Mesendoderm (in vitro differentiated cells): ENCODE measurements at regions not wholly inside any gene's neighbourhood (a gene's known extent, or its start where the extent isn't known, plus 50 kb on each side); places are given as distances from the start of the nearest gene placed in this dataset.

Experiments
- DNase-seq: peaks from one replicate; pipeline ENCODE4 v3.0.0; 2013
- H2AK5ac ChIP-seq: 2 replicates; pipeline ENCODE4 v1.6.1; 2013; ENCODE audit warnings: low read length, inconsistent platforms
- H2BK120ac ChIP-seq: 2 replicates; pipeline ENCODE4 v1.6.1; 2013; ENCODE audit warnings: low read depth, mild to moderate bottlenecking, low read length, moderate library complexity, mixed read lengths
- H2BK15ac ChIP-seq: replicated peaks from 2 replicates; pipeline ENCODE4 v1.6.1; 2013; ENCODE audit warnings: low read depth, mild to moderate bottlenecking, moderate library complexity
- H2BK5ac ChIP-seq: 2 replicates; pipeline ENCODE4 v1.6.1; 2013; ENCODE audit warnings: low read length, inconsistent platforms
- H3K18ac ChIP-seq: 2 replicates; pipeline ENCODE4 v1.6.1; 2013; ENCODE audit warnings: mild to moderate bottlenecking, low read length, mixed read lengths
- H3K23ac ChIP-seq: one replicate; pipeline ENCODE4 v1.6.1; 2013; ENCODE audit warnings: low read length
- H3K27ac ChIP-seq: 2 replicates; pipeline ENCODE4 v1.5.1; 2013; ENCODE audit warnings: low read depth, mild to moderate bottlenecking, inconsistent platforms, low read length, moderate library complexity
- H3K27me3 ChIP-seq: 2 replicates; pipeline ENCODE4 v1.6.1; 2013; ENCODE audit warnings: low read length, control low read depth, mild to moderate bottlenecking, inconsistent platforms; ENCODE audit not compliant: insufficient read depth, poor library complexity
- H3K36me3 ChIP-seq: 2 replicates; pipeline ENCODE4 v1.6.1; 2013; ENCODE audit warnings: low read length, inconsistent platforms; ENCODE audit not compliant: control insufficient read depth, insufficient read depth
- H3K4ac ChIP-seq: one replicate; pipeline ENCODE4 v1.6.1; 2013; ENCODE audit warnings: low read depth, mild to moderate bottlenecking, low read length, moderate library complexity
- H3K4me1 ChIP-seq: 2 replicates; pipeline ENCODE4 v1.6.1; 2013; ENCODE audit warnings: low read depth, low read length, inconsistent platforms; ENCODE audit not compliant: control insufficient read depth
- H3K4me2 ChIP-seq: 2 replicates; pipeline ENCODE4 v1.6.1; 2013; ENCODE audit warnings: low read length
- H3K4me3 ChIP-seq: 2 replicates; pipeline ENCODE4 v1.5.1; 2013; ENCODE audit warnings: mild to moderate bottlenecking, low read length
- H3K56ac ChIP-seq: one replicate; pipeline ENCODE4 v1.6.1; 2013; ENCODE audit warnings: low read length
- H3K79me1 ChIP-seq: 2 replicates; pipeline ENCODE4 v1.6.1; 2013; ENCODE audit warnings: low read length, inconsistent platforms
- H3K79me2 ChIP-seq: 2 replicates; pipeline ENCODE4 v1.6.1; 2013; ENCODE audit warnings: mild to moderate bottlenecking, low read length; ENCODE audit not compliant: control insufficient read depth, insufficient read depth
- H3K9ac ChIP-seq: 2 replicates; pipeline ENCODE4 v1.6.1; 2013; ENCODE audit warnings: low read length, inconsistent platforms
- H4K5ac ChIP-seq: one replicate; pipeline ENCODE4 v1.6.1; 2013; ENCODE audit warnings: low read length
- H4K8ac ChIP-seq: one replicate; pipeline ENCODE4 v1.6.1; 2013; ENCODE audit warnings: low read depth, mild to moderate bottlenecking, control low read depth, low read length, moderate library complexity
- WGBS: extraction: QIAGEN DNeasy Blood & Tissue Kit; methylation state at CpG from one replicate; pipeline ENCODE4 v1.1.7; 2013; ENCODE audit warnings: low lambda C conversion rate, missing lambda C conversion rate; ENCODE audit not compliant: insufficient coverage; ENCODE audit errors: extremely low coverage; 5-methylcytosine and 5-hydroxymethylcytosine counted together

- Histone ChIP-seq H3K18ac (no peak overlapping the region), H2BK120ac (no peak overlapping the region), H2BK5ac (no peak overlapping the region), H3K9ac (no peak overlapping the region), H2AK5ac (no peak overlapping the region), H3K4ac (no peak overlapping the region), H3K4me2 (no peak overlapping the region), H3K79me2 (no peaks in the 10 kb centered on the region), H2BK15ac (no peak overlapping the region), H3K79me1 (no peaks in the 10 kb centered on the region), H4K8ac (no peak overlapping the region), H3K36me3 (no peaks in the 10 kb centered on the region), H4K5ac (no peak overlapping the region), H3K4me1 (no peaks in the 10 kb centered on the region), H3K27me3 (no peaks in the 10 kb centered on the region), H3K56ac (no peak overlapping the region), H3K4me3 (no peak overlapping the region), H3K27ac (no peak overlapping the region), H3K23ac (no peak overlapping the region)
- DNase-seq: no peak
These were observed 909.2 kb upstream of the TENM4 start for GRCh38 chr11:80349997-80350396.

DNA sequence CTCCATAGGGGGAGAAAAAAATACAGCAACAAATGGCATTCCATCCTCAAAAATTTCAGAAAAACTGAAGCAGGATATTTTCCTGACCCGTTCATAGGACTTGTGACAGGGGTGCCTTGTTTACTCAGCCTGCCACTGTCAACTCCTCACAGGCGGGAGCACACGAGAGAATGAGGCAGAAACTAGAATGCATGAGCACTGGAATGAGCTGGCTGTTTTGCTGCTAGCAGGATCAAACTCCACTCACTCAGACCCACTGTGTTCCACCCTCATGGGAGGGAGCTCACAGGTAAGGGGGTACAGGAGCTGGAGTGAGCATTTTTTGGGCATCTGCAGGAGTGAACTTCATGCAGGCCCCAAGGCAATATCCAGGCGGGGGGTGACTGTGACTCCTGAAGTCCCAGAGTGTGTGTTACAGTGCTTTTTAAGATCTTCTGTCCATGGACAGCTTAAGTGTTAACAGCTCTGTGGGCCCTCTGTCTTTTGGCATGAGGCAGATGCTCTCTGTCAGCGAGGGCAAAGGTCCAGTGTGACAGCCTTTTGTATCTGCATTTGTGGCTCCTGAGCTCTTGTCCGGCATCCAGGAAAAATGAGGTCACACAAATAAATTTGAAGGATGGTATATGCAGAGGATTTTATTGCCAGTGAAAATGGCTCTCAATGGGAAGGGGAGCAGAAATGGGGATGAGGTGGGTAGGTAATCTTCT lies 905.7 kb upstream of the TENM4 start:
- Histone ChIP-seq H3K23ac (no peak overlapping the region), H3K4me2 (no peak overlapping the region), H3K4me3 (no peak overlapping the region), H3K56ac (no peak overlapping the region), H3K27ac (no peak overlapping the region), H2BK15ac (no peak overlapping the region), H3K18ac (no peak overlapping the region), H2BK5ac (no peak overlapping the region), H4K5ac (no peak overlapping the region), H3K9ac (no peak overlapping the region), H3K4me1 (no peaks in the 10 kb centered on the region), H3K79me2 (no peaks in the 10 kb centered on the region), H3K4ac (no peak overlapping the region), H4K8ac (no peak overlapping the region), H3K36me3 (no peaks in the 10 kb centered on the region), H3K79me1 (no peaks in the 10 kb centered on the region), H2AK5ac (no peak overlapping the region), H3K27me3 (no peaks in the 10 kb centered on the region), H2BK120ac (no peak overlapping the region)
- no CpG with 5 or more reads among the region's 6 CpGs for WGBS
- DNase-seq: no peak

DNA sequence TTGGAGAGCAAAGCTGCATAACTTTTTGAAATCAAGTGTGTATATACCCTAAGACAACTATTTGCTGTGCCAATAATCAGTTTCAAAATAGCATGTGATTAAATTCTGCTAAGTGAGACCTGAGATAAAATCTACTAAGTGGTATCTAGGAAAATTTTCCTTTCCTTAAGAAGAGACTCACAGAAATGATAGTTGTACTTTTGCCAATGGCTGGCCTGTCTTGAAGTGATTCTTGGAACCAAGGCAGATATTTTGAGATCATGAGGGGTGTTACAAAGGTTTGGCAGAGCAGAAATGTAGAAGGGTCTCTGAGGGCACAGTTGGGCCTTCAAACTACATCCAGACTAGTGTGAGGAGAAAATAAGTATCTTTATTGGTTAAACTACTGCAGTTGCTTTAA lies 902.6 kb upstream of the TENM4 start:
- H3K79me2 ChIP-seq: no peaks in the 10 kb centered on the region
- no peak overlapping the region for H3K23ac ChIP-seq
- H3K4ac ChIP-seq: no peak overlapping the region
- H3K18ac ChIP-seq: no peak overlapping the region
- no peak overlapping the region for H4K8ac ChIP-seq
- no peak overlapping the region for H2BK5ac ChIP-seq
- no peak for DNase-seq
- H2BK120ac ChIP-seq: no peak overlapping the region
- no peaks in the 10 kb centered on the region for H3K4me1 ChIP-seq
- no peaks in the 10 kb centered on the region for H3K27me3 ChIP-seq
- H2AK5ac ChIP-seq: no peak overlapping the region
- H3K79me1 ChIP-seq: no peaks in the 10 kb centered on the region
- no peaks in the 10 kb centered on the region for H3K36me3 ChIP-seq
- no peak overlapping the region for H3K27ac ChIP-seq
- H2BK15ac ChIP-seq: no peak overlapping the region
- H4K5ac ChIP-seq: no peak overlapping the region
- H3K9ac ChIP-seq: no peak overlapping the region
- H3K4me3 ChIP-seq: no peak overlapping the region
- no peak overlapping the region for H3K4me2 ChIP-seq
- no peak overlapping the region for H3K56ac ChIP-seq

DNA sequence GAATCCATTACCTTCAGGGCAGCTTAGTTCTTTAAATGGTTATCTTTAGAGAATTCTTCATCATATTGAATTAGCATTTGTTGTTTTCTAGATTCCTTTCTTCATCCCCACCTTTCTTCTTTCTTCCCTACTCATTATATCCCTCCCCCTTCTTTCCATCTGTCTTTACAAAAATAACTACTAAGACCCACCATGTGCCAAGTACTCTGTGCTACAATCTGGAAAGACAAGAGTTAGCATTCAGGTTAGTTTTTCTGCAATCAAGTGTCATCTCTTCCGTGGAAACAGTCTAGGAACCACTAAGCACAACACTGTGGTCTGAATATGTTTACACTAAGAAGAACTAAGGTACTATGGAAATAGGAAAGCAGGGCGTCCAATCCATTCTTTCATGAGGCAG lies 897.4 kb upstream of the TENM4 start:
- Histone ChIP-seq H3K4ac (no peak overlapping the region), H3K27me3 (no peaks in the 10 kb centered on the region), H2AK5ac (no peak overlapping the region)

DNA sequence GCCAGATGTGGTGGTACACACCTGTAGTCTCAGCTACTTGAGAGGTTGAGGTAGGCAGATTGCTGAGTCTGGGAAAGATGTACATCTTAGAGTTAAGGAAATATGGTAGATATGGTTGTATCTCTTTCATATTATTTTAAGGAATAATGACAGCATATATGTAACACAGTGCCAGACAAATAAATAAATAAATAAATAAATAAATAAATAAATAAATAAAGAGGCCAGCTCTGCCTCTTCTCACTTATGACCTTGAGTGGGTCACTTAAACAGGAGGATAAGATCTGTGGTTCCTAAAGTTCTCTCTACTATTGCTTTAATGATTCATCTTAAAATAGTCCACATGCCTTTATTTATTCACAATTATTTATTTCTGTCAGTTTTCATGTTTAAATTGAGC lies 890.9 kb upstream of the TENM4 start:
- Histone ChIP-seq H3K27me3 (no peaks in the 10 kb centered on the region), H3K4ac (no peak overlapping the region), H3K4me1 (no peaks in the 10 kb centered on the region), H3K56ac (no peak overlapping the region), H3K79me1 (no peaks in the 10 kb centered on the region), H2AK5ac (no peak overlapping the region), H3K23ac (no peak overlapping the region), H3K18ac (no peak overlapping the region), H3K27ac (no peak overlapping the region), H3K36me3 (no peaks in the 10 kb centered on the region), H3K9ac (no peak overlapping the region), H4K5ac (no peak overlapping the region), H2BK120ac (no peak overlapping the region), H4K8ac (no peak overlapping the region), H3K4me3 (no peak overlapping the region), H3K79me2 (no peaks in the 10 kb centered on the region), H2BK5ac (no peak overlapping the region), H3K4me2 (no peak overlapping the region), H2BK15ac (no peak overlapping the region)
- no peak for DNase-seq

More for the DNA sequence above, 897.4 kb upstream of the TENM4 start:
- no peak for DNase-seq
- Histone ChIP-seq H2BK15ac (no peak overlapping the region), H3K27ac (no peak overlapping the region), H3K79me2 (no peaks in the 10 kb centered on the region), H3K56ac (no peak overlapping the region), H3K4me2 (no peak overlapping the region), H2BK120ac (no peak overlapping the region), H3K36me3 (no peaks in the 10 kb centered on the region), H3K18ac (no peak overlapping the region), H3K9ac (no peak overlapping the region), H3K4me3 (no peak overlapping the region), H4K5ac (no peak overlapping the region), H3K4me1 (no peaks in the 10 kb centered on the region), H3K79me1 (no peaks in the 10 kb centered on the region), H4K8ac (no peak overlapping the region), H2BK5ac (no peak overlapping the region), H3K23ac (no peak overlapping the region)
- no CpG with 5 or more reads among the region's 2 CpGs for WGBS

DNA sequence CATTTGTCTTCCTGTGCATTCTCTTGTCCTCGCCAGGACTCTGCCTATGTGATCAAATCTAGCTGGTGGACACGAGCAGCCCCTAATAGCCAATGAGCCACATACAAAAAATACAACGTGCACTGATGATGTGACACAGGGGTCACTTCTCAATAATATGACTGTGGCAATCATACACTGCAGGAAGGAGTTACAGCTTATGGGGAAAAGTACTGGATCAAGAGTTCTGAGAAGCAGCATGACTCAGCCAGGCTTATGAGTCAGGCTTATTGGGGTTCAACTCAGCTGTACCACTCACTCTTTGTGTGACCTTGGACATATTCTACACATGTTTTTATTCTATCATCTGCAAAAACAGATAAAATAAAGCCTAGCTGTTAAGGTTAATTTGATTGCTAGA lies 889.4 kb upstream of the TENM4 start:
- DNase-seq: no peak
- H3K56ac ChIP-seq: no peak overlapping the region
- H2AK5ac ChIP-seq: no peak overlapping the region
- H3K79me1 ChIP-seq: no peaks in the 10 kb centered on the region
- H3K79me2 ChIP-seq: no peaks in the 10 kb centered on the region
- H4K5ac ChIP-seq: no peak overlapping the region
- H3K23ac ChIP-seq: no peak overlapping the region
- H2BK120ac ChIP-seq: no peak overlapping the region
- H3K27me3 ChIP-seq: no peaks in the 10 kb centered on the region
- H3K4me3 ChIP-seq: no peak overlapping the region
- H2BK15ac ChIP-seq: no peak overlapping the region
- no peak overlapping the region for H3K9ac ChIP-seq
- H4K8ac ChIP-seq: no peak overlapping the region
- H2BK5ac ChIP-seq: no peak overlapping the region
- H3K4me2 ChIP-seq: no peak overlapping the region
- no CpG with 5 or more reads among the region's 3 CpGs for WGBS
- H3K27ac ChIP-seq: no peak overlapping the region
- no peak overlapping the region for H3K4ac ChIP-seq
- H3K36me3 ChIP-seq: no peaks in the 10 kb centered on the region
- H3K4me1 ChIP-seq: no peaks in the 10 kb centered on the region
- no peak overlapping the region for H3K18ac ChIP-seq
